ENCODE measurements at regions not wholly inside any gene's neighbourhood (a gene's known extent, or its start where the extent isn't known, plus 50 kb on each side); places are given as distances from the start of the nearest gene placed in this dataset.

GRCh38 chr18:60134806-60135205, 235.0 kb downstream of the PMAIP1 start:
- no peak for DNase-seq (ENCODE audit: low read depth in 2 of 2)

GRCh38 chr18:60130284-60130683, 230.5 kb downstream of the PMAIP1 start:
- DNase-seq (ENCODE audit: low read depth in 2 of 2), result no peak

GRCh38 chr18:60123031-60123430, 223.2 kb downstream of the PMAIP1 start:
- no peak for DNase-seq (ENCODE audit: low read depth in 2 of 2)

GRCh38 chr18:60122339-60122738, 222.5 kb downstream of the PMAIP1 start:
- no peak for DNase-seq (ENCODE audit: low read depth in 2 of 2)

GRCh38 chr18:60120231-60120750, 220.5 kb downstream of the PMAIP1 start:
- no peak for DNase-seq (ENCODE audit: low read depth in 2 of 2)

GRCh38 chr18:60117321-60117720, 217.5 kb downstream of the PMAIP1 start:
- no peak for DNase-seq (ENCODE audit: low read depth in 2 of 2)

GRCh38 chr18:60113396-60113795, 213.6 kb downstream of the PMAIP1 start:
- no peak for DNase-seq (ENCODE audit: low read depth in 2 of 2)

- no peak for DNase-seq (ENCODE audit: low read depth in 2 of 2)
Measured at GRCh38 chr18:60112369-60112768, 212.6 kb downstream of the PMAIP1 start.

GRCh38 chr18:60111525-60111924, 211.7 kb downstream of the PMAIP1 start:
- DNase-seq (ENCODE audit: low read depth in 2 of 2), result no peak

- no peak for DNase-seq (ENCODE audit: low read depth in 2 of 2)
Measured at GRCh38 chr18:60110836-60111235, 211.0 kb downstream of the PMAIP1 start.

GRCh38 chr18:60100778-60101177, 201.0 kb downstream of the PMAIP1 start:
- DNase-seq (ENCODE audit: low read depth in 2 of 2), result no peak

- DNase-seq (ENCODE audit: low read depth in 2 of 2), result no peak
Measured at GRCh38 chr18:60099709-60100108, 199.9 kb downstream of the PMAIP1 start.

- DNase-seq (ENCODE audit: low read depth in 2 of 2), result no peak
Measured at GRCh38 chr18:60096428-60096827, 196.6 kb downstream of the PMAIP1 start.

- peak in 1 of 2 experiments; percentile 8 for DNase-seq (ENCODE audit: low read depth in 2 of 2)
Measured at GRCh38 chr18:60092073-60092472, 192.3 kb downstream of the PMAIP1 start.

- no peak for DNase-seq (ENCODE audit: low read depth in 2 of 2)
Measured at GRCh38 chr18:60090170-60090569, 190.4 kb downstream of the PMAIP1 start.

- no peak for DNase-seq (ENCODE audit: low read depth in 2 of 2)
Measured at GRCh38 chr18:60082790-60083189, 183.0 kb downstream of the PMAIP1 start.

- no peak for DNase-seq (ENCODE audit: low read depth in 2 of 2)
Measured at GRCh38 chr18:60082282-60082681, 182.5 kb downstream of the PMAIP1 start.

GRCh38 chr18:60075477-60075876, 175.7 kb downstream of the PMAIP1 start:
- no peak for DNase-seq (ENCODE audit: low read depth in 2 of 2)

- no peak for DNase-seq (ENCODE audit: low read depth in 2 of 2)
Measured at GRCh38 chr18:60070631-60071030, 170.8 kb downstream of the PMAIP1 start.

GRCh38 chr18:60069145-60069544, 169.3 kb downstream of the PMAIP1 start:
- no peak for DNase-seq (ENCODE audit: low read depth in 2 of 2)

- no peak for DNase-seq (ENCODE audit: low read depth in 2 of 2)
Measured at GRCh38 chr18:60067426-60068210, 167.8 kb downstream of the PMAIP1 start.

GRCh38 chr18:60066219-60066975, 166.6 kb downstream of the PMAIP1 start:
- DNase-seq (ENCODE audit: low read depth in 2 of 2), result no peak

GRCh38 chr18:60064271-60064670, 164.5 kb downstream of the PMAIP1 start:
- DNase-seq (ENCODE audit: low read depth in 2 of 2), result no peak

All from fibroblast of skin of left biceps (primary cell).